HFFc6 (cell line): ENCODE measurements at regions not wholly inside any gene's neighbourhood (a gene's known extent, or its start where the extent isn't known, plus 50 kb on each side); places are given as distances from the start of the nearest gene placed in this dataset.

Experiments used
- DNase-seq: peaks from one replicate; pipeline ENCODE4 v3.0.0-alpha.2; 2018
- H3K27ac Mint-ChIP-seq: 2 replicates; pipeline ENCODE4 v1.8.0; 2020; ENCODE audit warnings: mild to moderate bottlenecking, mixed read lengths
- H3K27me3 Mint-ChIP-seq: 2 replicates; pipeline ENCODE4 v1.8.0; 2021; ENCODE audit warnings: mild to moderate bottlenecking, moderate library complexity, mixed read lengths; ENCODE audit not compliant: insufficient read depth
- H3K36me3 Mint-ChIP-seq: 2 replicates; pipeline ENCODE4 v1.8.0; 2021; ENCODE audit warnings: low read depth, mixed read lengths
- H3K4me1 Mint-ChIP-seq: 2 replicates; pipeline ENCODE4 v1.8.0; 2020; ENCODE audit warnings: low read depth, mixed read lengths
- H3K4me3 Mint-ChIP-seq: 2 replicates; pipeline ENCODE4 v1.8.0; 2020; ENCODE audit warnings: mild to moderate bottlenecking, moderate library complexity, mixed read lengths
- H3K9me3 Mint-ChIP-seq: 2 replicates; pipeline ENCODE4 v1.8.0; 2020; ENCODE audit warnings: mild to moderate bottlenecking, mixed read lengths
- CTCF ChIP-seq: fragments of 200-600 bp; sonication (generic); IDR thresholded peaks from 2 replicates; pipeline ENCODE4 v1.5.0; 2021; ENCODE audit warnings: antibody characterized with exemption, mild to moderate bottlenecking

- H3K27me3 Mint-ChIP-seq, result no peaks in the 10 kb centered on the region; the same call in 1 of the 2 replicates
- no peak for TF ChIP-seq CTCF
- DNase-seq, result peak; percentile 51
- H3K4me3 Mint-ChIP-seq, result no peak overlapping the region
- no peaks in the 10 kb centered on the region; the same call in 1 of the 2 replicates for H3K36me3 Mint-ChIP-seq
- no peak overlapping the region for H3K27ac Mint-ChIP-seq
- H3K9me3 Mint-ChIP-seq, result peaks cover 4% of the 10 kb centered on the region; the same call in 1 of the 2 replicates
- peaks cover 8% of the 10 kb centered on the region; the same call in 1 of the 2 replicates for H3K4me1 Mint-ChIP-seq
Measured at GRCh38 chr4:133095591-133095990, 53.5 kb upstream of the PCDH10 start.

- H3K4me3 Mint-ChIP-seq, result no peak overlapping the region
- DNase-seq, result no peak
- H3K27ac Mint-ChIP-seq, result no peak overlapping the region
- no peaks in the 10 kb centered on the region; the same call in 1 of the 2 replicates for H3K36me3 Mint-ChIP-seq
- H3K9me3 Mint-ChIP-seq, result peaks cover 4% of the 10 kb centered on the region; the same call in 1 of the 2 replicates
- TF ChIP-seq CTCF, result no peak
- no peaks in the 10 kb centered on the region; the same call in 1 of the 2 replicates for H3K27me3 Mint-ChIP-seq
- peaks cover 8% of the 10 kb centered on the region; the same call in 1 of the 2 replicates for H3K4me1 Mint-ChIP-seq
Measured at GRCh38 chr4:133096972-133097371, 52.1 kb upstream of the PCDH10 start.
